T-helper 2 cell (primary cell): ENCODE measurements at regions not wholly inside any gene's neighbourhood (a gene's known extent, or its start where the extent isn't known, plus 50 kb on each side); places are given as distances from the start of the nearest gene placed in this dataset.

ENCODE experiments used
- DNase-seq, 5 experiments: peaks; one replicate each; pipeline versions ENCODE4 v3.0.0 to v3.0.0-alpha.2; 2012 to 2022

- peak in 1 of 5 experiments; percentile 5 for DNase-seq
These were observed 325.9 kb upstream of the AJAP1 start for GRCh38 chr1:4328402-4329071.

DNA sequence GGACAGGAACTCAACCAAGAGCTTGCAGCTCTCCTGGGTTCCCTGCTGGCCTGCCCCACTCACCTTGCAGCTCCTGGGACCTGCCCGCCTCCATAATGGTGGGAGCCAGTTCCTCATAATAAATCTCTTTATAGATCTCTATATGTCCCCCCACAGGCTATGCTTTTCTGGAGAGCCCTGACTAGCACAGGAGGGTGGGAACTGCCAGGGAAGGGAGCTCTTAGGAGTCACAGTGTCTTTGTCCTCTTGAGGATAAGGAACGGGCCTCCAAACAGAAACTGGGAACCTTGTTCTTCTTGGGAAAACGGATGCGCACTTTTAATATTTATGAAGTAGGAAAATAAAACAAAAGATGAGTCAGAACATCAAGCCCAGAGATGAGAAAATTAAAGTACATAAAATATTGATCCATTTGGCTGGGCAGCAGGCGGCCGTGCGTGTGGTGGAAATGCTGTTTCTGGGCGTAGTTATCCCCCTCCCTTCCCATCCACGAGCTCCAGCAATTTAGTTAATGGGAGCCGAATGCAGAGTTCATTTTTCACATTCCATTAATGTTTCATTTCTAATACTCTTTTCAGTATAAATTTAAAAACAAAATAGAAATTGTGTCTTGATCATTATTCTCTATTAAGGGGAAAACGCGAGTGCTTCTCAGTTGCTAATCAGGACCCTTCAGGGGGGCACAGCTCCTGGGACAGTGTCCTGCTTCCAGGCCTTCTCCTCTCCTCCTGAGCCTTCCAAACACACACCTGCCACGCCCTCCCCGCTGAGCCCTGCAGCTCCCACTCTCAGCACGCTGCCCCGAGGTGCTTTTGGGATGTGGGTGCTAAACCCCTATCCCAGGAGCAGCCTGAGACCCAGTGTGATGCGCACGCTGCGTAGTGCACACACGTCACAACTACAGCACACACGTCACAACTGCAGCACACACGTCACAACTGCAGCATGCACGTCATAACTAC, 323.3 kb upstream of the AJAP1 start:
- DNase-seq, result no peak

DNA sequence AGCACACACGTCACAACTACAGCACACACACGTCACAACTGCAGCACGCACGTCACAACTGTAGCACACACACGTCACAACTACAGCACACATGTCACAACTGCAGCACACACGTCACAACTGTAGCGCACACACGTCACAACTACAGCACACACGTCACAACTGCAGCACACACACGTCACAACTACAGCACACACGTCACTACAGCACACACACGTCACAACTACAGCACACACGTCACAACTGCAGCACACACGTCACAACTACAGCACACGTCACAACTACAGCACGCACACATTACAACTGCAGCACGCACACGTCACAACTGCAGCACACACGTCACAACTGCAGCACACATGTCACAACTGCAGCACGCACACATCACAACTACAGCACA, 322.6 kb upstream of the AJAP1 start:
- DNase-seq, result no peak

GRCh38 chr1:4336507-4336906, 317.9 kb upstream of the AJAP1 start:
- DNase-seq, result no peak

- no peak for DNase-seq
These were observed 313.0 kb upstream of the AJAP1 start for GRCh38 chr1:4341421-4341820.

DNA sequence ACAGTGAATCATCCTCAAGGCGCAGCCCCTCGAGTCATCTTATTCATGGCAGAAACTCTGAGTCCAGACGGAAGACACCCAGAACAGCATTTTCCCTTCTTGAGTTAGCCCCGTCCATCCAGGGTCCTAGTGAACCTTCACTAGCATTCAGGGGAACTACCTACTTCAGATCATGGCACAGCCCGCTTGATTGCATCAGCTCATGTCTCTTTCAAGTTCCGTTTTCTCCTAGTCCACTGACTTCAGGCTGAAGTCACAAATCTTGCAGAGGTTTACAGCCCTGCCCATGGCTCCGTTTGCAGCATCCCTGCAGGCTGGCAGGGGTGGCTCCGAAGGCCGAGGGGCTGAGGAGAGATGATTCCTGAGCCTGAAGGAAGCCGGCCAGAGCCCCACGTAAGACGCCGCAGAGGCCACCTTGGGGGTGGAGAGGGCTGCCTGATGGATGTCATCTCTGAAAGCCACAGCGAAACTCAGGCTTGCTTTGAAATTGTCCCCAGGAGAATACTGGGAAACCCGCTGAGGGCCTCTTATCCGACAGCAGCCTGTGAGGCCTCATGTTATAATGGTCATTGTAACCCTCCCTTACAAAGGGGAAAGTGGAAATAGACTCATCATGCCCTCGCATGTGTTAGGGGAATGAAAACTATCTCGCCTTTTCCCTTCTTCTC, 310.2 kb upstream of the AJAP1 start:
- no peak for DNase-seq

- no peak for DNase-seq
These were observed 309.3 kb upstream of the AJAP1 start for GRCh38 chr1:4345094-4345493.

DNA sequence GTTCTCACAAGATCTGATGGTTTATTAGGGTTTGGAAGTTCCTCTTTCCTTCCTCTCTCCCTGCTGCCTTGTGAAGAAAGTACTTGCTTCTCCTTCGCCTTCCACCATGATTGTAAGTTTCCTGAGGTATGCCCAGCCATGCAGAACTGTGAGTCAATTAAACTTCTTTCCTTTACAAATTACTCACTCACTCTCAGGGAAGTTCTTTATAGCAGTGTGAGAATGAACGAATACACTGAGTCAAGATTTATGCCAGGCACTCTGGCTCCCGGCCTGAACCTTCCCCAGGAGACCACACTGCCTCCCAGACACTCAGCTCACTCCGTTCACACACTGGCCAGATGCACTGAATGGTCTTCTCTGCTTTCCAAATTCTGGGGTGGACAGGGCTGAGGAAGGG, 308.3 kb upstream of the AJAP1 start:
- DNase-seq, result no peak

DNA sequence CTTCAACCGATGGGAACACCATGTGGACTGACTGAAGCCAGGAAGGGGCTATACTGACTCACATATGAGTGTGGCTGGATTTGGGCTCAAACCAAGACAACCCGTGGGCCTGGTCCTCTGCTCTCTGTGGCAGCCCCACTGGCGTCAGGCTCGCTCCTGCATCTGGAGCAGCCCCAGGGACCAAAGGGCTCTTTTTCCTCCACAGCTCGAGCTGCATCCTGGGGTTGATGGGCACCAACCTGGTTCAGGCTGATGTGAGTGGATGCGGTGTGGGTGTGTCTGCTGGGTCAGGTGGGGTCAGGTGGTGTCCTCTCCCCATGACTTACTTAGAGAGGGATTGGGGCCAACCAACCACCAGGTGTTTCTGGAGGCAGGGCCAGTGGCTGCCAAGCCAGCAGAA, 303.0 kb upstream of the AJAP1 start:
- no peak for DNase-seq

- DNase-seq, result no peak
These were observed 301.1 kb upstream of the AJAP1 start for GRCh38 chr1:4353090-4353856.

GRCh38 chr1:4355839-4356238, 298.6 kb upstream of the AJAP1 start:
- DNase-seq, result no peak

DNA sequence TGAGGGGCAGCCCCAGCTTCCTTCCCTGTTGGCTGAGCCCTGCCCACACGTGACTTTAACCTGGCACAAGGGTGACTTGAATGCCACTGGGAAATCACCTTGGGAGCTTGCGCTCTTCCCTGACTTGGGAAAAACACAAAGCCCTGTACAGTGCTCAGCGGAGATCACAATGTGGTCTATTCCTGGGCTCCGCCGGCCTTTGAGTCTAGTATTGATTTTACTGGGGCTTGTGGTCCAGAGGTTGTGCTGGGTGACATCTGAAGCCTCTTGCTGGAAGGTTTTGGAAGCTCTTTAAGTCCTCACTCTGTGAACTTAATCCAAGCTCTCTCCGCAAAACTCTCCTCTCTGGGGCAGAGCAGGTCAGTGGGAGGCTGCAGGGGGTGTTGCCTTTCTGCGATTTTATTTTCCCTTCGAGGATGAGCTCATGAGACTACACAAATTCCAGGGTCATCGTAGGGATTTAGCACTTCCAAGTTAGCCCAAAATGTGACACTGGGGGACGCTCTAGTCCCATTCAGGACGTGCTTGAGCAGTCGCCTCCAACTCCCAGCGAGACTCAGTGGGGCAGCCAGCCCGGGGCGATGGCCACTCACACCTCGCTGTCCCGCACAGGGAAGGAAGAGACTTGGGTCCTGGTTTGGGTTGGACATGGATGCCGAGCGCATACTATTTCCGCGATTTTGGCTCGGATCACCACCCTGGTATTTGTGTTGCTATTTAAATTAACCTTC, 291.9 kb upstream of the AJAP1 start:
- DNase-seq, result no peak

DNA sequence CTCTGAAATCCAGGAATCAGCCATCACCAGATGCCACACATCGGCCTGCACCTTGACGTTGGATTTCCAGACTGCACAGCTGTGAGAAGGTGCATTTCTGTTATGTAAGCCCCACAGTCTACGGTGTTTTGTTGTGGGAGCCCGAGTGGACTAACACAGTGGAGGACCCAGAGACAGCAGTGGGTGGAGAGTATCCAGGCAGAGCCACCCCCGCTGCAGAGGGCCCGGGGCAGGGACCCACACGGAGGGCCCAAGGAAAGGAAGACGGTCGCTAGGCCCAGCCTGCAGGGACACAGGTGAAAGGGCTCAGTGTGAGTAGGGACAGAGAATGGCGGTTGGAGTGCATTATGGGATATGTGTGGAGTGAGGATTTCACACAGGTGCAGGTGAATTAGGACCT, 288.3 kb upstream of the AJAP1 start:
- DNase-seq, result no peak

- DNase-seq, result no peak
These were observed 287.1 kb upstream of the AJAP1 start for GRCh38 chr1:4367230-4367777.

GRCh38 chr1:4369335-4369734, 285.1 kb upstream of the AJAP1 start:
- no peak for DNase-seq

- no peak for DNase-seq
These were observed 282.6 kb upstream of the AJAP1 start for GRCh38 chr1:4371849-4372248.

DNA sequence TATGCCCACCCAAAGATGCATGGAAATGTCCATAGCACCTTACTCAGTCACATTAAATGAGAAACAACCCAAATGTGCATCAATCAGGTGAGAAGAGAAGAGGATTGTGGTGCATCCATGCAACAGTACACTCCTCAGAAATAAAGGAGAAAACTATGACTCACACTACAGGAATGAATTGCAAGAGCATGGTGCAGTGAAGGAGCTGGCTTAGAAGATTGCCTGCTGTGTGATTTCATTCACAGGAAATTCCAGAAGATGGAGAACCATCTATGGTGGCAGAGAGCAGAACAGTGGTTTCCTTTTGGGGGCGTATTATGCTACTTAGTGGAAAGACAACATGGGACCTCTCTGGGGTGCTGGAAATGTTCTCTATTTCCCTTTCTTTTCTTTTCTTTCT, 278.6 kb upstream of the AJAP1 start:
- no peak for DNase-seq

DNA sequence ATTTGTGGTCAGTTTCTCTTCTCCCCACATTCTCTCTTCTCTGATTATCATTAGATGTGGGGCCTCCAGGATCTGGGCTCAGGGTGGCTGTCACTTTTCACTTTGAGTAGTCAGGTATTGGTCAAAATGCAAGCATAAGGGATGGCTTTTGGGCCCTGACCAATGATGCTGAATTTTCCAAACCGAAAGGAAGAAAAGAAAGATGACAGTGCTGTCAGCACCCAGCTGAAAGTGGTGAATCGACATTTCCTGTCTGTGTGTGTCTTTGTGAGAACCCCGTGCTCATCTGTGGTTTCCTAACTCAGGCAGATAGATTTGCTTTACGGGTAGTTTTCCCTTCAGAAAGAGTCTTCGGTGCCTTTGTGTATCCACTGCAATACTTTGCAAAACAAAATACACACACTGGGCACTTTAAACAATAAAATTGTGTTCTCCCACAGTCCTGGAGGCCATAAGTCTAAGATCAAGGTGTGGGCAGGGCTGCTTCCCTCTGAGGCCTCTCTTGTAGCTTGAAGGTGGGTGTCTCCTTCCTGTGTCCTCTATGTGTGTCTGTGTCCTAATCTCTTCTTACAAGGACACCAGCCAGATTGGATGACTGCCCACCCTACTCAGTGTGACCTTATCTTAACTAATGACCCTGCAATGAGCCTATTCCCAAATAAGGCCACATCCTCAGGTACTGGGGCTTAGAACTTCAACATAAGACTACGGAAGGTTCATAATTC, 274.8 kb upstream of the AJAP1 start:
- DNase-seq, result peak in 1 of 5 experiments; percentile 80

DNA sequence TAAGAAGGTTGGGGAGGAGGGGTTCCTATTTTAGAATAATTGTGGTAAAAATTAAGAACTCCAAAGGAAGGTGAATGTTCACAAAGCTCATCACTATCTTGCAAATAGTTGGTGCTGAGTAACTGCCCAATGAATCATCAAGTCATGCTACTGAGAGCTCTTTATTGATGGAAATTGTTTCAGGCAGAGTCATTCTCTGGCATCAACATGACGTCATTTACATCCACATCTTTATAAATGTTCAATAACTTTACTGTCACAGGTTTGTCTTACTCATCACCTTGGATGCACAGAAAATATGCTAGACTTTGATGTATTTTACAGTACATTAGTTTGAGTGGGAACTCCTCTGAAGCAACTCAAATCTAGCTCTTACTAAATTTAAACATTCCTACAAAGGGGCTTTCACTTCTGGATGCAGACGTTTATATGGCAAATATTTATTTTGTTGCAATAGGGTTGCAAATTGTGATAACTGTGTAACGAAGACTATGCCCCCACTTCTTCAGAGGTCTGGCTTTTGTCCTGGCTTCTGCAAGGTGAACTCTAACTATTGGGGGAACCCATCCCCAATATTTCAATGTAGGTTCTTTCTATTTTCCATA, 273.7 kb upstream of the AJAP1 start:
- no peak for DNase-seq

DNA sequence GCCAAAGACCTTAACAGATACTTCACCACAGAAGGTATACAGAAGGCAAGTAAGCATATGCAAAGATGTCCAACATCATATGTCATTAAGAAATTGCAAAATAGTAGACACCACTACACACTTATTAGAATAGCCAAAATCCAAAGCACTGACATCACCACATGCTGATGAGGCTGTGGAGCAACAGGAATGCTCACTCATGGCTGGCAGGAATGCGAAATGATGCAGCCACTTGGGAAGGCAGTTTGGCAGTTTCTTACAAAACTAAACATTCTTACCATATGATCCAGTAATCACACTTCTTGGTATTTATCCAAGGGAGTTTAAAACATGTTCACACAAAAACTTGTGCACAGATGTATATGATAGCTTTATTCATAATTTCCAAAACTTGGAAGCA, 261.2 kb upstream of the AJAP1 start:
- DNase-seq, result no peak

DNA sequence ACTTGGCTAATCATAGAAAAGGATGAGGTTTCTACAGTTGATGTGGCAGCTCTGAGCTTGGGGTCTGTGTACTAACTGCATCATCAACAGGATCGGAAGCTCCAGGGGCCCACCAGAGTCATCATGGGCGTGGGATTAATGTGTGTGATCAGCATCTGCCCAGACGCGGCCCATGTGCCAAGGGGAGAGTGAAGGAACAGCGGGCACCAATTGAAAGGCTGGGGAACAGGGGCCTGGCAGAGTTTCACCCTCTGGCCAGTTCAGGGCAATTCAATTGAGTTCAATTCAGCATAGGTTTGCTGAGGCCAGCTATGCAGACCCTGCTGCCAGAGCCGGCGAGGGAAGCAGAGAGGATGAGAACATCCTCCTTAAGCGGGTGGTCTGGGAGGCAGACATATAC, 260.0 kb upstream of the AJAP1 start:
- no peak for DNase-seq
